ENCODE measurements at regions not wholly inside any gene's neighbourhood (a gene's known extent, or its start where the extent isn't known, plus 50 kb on each side); places are given as distances from the start of the nearest gene placed in this dataset.

DNA sequence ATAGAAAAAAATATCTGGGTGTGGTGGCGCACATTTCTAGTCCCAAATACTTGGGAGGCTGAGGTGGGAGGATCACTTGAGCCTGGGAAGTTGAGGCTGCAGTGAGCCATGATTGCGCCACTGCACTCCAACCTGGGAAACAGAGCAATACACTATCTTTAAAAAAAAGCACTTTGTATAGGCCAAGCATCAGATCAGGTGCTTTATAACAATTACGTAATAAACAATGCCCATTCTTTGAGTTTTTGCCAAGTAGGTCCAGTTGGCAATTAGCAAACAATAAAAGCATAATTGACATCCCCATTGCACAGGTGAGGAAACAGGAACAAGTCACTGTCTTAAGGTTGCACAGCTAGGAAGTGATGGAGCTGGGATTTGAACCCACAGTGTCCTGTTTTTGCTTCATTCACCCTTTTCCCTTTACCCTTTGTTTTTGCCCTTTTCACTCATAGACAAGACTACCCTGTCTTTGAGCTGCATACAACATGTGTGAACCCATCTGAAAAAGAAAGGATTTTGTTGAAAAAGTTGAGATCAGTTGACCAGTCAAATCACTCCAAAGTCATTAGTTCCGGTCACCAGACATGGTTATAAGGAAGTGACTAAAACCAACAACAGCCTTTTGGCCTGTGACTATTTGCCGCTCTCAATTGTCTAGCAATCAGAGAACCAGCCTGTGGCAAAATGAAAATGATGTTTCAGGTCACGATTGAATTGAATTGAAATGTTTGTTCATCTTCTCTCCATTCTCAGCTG is 303.6 kb downstream of the TFAP2C start:
- DNase-seq = no peak

DNA sequence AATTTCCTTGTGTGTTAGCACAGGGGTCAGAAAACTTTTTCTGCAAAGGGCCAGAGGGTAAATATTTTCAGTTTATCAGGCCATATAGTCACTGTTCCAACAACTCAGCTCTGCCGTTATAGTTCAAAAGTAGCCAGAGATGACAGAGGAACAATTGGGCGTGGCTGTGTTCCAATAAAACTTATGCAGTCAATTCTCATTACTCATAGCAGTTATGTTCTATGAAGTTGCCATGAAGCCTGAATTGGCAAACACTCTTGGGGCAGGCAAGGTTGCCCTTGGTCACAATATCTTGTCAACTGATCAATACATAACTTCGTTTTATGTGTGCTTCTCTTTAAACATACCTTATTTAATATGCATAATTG is 304.2 kb downstream of the TFAP2C start:
- DNase-seq = no peak

DNA sequence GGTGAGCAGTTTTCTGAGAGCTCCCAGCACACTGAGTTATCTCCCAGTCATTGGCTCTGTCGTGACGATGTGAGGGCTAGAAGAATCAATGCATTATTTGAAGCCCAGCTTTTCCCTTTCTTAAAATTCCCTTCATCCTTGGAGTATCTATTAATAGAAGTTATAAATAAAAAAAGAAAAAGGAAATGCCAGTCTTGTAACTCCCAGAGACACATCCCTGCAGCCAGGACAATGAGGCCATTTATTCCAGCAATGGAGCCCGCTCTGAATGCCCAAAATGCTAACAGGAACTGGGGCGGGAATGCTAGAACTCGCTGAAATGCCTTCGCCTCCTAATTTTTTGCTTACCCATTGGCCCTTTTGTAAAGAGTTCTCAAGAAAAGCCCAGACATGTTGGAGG is 305.8 kb downstream of the TFAP2C start:
- no peak for DNase-seq

DNA sequence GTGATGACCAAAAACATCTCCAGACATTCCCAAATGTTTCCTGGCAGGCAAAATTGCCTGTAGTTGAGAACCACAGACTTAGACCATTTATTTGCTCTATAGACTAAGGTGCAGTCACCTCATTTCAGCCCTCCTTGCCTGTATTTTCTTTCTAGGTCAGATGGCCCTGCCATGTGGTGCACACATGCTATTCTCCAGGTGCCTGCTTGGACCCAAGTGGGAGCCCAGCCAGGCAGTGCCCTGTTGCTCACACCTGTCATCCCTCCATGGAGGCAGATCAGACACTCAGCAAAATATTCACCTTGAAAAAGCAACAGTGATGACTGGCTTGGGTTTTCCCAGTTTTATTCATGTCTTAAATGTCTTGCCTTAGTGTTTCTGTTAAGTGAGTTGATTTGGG is 311.4 kb downstream of the TFAP2C start:
- no peak for DNase-seq

DNA sequence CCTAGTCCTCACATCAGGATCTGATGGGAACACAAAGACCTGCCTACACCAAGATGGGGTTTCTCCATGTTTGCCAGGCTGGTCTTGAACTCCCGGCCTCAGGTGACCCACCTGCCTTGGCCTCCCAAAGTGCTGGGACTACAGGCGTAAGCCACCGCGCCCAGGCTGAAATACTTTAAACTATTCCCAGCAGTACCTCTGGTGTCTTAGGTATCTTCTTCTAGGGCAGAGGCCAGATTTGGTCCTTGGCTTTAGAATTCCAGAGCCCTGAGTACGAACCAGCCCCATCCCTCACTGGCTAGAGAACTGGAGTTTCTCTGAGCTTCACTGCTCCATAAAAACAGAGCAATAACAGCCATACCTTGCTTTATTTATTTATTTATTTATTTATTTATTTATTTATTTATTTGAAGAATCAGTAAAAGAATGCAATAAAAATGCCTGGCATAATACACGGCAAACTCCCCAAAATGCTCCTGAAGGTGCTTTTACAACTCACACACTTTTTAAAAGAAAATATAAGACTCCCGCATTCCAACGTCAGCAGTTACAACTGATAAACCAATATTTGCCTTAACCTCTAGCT is 312.1 kb downstream of the TFAP2C start:
- DNase-seq = no peak

DNA sequence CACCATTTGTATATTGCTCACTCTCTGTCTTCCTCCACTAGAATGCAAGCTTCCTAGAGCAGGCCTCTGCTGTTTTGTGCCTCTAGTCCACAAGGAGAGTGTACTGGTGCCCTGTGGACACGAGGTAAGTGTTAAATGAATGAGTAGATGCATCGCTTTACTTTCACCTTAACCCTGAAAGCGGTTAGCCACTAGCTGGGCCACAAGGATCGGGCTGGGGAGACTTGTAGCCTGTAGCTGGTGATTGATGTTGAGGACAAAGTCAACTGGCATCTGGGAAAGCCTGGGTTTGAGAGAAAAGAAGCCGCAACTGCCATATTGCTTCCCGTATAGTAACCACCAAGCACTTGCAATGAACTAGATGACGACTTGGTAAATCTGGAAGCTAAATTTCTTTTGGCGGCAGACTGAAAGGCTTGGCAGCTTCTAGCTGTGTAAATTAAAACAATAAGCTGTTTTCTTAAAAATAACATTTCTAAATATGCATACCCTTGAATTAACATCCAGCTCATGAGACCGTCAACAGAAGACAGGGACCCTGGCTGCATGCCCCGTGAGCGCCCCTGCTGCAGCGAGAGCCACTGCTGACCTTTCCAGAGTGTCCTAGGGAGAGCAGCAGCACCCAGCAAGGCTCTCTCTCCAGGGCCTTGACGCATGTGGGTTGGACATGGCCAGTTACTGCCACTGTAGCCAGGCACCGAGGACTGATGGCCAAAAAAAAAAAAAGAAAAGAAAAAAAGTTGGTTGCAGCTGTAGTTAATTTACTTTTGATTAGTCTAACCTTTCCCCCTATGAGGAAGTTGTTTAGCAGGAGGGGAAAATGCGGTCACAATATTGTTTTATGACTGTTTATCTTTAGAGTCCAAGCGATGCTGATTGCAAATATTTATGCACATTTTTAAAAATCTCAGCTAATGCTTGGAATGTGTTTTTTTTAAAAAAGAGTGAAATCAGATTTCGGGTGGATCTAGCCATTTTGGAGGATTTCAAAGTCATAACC is 315.1 kb downstream of the TFAP2C start:
- DNase-seq = no peak

DNA sequence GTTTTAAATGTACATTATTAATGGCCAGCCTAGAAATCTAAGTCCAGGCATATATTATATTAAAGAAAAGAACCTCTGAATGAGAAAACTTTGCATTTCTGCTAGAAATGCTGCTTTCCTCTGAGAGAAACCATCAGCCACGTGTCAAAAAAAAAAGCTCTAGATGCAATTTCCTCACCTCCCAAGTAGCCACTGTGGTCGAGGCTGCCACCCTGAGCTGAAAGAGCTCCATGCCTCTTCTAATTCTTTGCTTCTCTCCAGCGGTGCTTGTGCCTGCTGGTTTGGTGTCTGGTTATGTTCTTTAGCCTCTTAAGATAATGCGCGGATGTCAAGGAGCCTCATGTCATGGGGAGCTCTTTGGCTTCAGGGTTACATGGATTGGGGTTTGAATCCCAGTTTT is 316.0 kb downstream of the TFAP2C start:
- no peak for DNase-seq

DNA sequence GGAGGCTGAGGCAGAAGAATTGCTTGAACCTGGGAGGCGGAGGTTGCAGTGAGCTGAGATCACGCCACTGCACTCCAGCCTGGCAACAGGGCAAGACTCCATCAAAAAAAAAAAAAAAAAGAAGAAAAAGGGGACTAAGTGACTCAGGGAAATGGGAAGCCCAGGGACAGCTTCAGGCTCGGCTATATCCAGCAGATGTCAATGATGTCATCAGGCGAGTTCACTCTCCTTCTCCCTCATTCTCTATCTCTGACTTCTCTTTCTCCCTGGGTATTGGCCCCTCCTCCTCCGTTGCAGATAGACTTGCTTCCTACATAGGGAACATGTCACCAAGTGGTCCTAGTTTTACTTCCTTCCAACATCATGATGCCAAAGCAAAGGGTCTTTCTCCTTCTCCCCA is 316.8 kb downstream of the TFAP2C start:
- no peak for DNase-seq

DNA sequence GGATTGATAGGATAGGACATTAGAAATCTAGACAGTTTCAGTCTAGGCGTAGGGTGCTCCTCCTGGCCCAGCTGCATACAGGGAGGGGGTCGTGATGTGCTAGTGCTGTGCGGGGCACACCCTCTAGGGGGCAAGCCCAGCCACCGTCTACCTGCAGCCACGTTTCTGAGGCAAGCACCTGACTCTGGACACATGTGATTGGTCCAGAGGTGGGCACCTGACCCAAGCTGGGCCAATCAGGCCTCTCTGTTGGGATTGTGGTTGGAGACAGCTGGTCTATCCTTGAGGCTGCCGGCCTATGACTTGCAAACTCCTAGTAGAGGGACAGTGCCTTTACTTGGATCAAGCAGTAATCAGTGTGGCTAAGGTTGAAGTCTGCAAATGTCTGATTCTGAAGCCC is 317.1 kb downstream of the BMP7 start:
- no peak for DNase-seq

DNA sequence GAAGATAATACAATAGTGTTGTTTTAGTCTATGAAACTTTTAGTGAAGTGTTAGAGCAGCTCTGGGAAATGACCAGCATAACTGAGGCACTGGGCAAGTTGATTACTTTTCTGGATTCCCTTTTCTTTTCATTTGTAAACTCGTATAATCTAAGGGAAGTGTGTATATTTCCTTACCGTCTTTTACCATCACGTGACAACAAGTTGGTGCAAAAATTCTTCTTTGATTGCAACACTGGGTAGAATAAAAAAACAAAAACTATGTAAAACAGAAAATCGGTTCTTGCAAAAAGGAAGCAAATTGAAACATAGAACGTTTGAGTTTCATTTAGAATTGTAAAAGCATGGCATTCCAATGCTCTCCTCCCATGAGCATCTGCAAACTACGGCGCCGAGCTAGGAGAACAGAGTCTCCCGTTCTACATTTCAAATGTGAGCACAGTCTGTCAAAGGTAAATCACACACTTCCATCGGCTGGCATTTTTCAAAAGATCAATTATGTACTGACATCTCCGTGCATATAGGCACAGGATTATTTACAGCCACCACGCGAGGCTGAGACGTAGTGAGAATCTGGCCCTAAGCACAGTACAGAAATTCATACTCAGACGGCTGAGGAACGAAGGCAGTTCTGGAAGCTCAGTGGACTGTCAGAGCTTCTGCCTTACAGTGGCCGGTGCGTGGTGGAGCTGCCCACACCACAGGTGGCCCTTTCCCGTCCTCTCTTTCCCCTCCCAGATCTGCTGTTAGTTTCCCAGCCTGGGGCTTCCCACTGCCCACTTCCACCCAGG is 314.0 kb downstream of the BMP7 start:
- DNase-seq = no peak

DNA sequence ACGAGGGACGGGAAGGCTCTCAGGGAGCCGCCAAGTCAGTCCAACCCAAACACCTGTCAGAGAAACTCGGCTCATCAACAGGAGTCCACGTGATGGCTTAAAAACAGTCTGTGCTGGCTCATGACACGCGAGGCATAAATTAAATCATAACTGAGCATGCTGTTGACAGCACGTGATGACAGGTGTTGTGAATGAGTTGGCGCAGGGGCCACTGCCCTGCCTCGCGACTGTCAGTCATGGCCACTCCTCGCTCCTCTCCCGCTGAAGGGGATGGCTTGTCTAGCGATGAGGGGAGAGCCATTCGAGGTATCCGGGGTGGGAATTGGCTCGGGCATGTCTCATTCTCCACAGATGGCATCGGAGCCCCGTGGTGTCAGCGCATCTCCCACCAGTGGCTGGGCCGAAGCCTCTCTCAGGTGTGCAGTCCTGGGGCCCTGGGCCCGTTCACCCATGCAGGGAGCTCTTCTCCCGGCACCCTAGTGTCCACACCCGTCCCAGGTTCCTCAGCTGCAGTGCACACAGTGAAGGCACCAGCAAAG is 313.3 kb downstream of the BMP7 start:
- no peak for DNase-seq

DNA sequence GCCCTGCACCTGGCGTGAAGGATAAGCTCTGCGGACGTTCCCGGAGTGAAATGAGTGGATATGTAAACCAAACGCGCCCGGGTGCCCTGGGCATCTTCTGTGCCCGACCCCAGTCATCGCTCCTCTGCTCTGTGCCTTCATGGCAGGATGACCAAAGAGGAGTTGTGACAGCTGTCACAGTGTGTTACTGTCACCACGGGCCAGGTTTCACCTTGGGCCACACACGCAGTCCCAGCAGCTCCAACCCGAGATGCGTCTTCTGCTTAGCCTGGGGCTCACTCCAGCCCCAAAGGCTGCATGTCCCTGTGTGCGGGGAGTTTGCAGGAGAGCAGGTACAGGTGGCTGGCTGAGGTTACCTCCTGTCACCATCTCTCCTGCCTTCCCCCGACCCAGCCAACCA is 311.6 kb downstream of the BMP7 start:
- no peak for DNase-seq

DNA sequence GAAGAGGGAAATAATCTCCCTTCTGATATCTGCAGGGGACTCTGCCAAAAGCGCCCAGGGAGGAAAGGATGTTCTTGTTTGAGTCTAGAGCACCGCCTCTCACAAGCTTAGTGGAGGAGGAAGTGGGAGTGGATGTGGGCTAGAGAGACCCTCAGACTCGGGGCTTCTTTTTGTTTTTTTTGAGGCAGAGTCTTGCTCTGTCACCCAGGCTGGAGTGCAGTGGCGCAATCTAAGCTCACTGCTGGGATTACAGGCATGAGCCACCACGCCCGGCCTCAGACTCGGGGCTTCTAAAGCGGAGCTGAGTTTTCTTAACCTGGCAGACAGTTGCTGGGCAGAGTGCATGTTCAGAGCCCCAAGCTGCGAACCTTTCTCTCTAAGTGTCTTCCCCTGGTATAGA is 310.8 kb downstream of the BMP7 start:
- no peak for DNase-seq

DNA sequence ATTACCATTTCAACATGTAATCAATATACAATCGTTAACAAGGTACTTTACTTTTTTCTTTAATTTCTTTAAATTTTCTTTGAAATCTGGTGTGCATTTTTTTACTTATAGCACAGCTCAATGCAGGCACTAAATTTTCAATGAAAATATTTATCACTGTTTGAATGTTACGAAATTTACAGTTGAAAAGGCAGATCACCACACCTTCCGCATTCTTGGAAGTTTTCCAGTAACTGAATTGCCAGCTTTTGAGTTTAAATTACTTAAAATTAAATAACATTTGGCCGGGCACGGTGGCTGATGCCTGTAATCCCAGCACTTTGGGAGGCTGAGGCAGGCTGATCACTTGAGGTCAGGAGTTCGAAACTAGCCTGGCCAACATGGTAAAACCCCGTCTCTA is 309.9 kb downstream of the BMP7 start:
- DNase-seq = no peak

DNA sequence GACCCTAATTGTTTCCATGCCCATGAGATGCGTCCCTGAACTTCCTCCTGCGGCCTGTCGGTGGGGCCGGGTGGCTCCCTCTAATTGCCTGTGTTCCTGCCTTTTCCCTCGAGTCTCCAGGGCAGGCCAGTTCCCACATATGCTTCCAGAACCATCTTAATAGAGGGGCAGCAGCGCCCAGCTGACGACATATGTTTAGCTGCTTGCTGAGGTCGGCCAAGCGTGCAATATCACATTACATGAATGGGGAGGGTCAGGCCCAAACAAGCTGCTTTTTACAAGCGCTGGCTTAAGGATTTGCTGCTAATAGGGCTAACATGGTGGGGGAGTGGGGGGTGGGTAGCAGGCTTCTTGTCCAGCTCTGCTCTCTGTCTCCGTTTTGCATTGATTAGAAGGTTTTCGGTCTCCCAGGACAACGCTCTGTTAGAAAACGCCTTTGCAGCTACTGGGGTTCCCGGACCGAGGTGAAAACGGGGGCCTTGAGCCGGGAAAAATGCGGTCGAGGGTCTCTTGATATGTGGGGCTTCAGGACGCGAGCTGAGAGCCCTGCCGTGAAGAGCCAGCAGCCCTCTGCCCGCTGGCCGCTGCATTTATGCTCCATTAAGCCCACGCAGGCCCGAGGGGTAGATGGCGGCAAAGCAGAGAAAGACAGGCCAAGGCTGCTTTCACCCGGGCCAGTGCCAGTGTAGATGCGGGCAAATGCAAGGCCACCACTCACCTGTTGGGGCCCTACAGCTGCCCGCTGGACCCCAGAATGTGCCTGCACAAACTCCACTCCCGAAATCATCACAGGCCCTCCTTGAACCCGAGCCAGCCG is 308.5 kb downstream of the BMP7 start:
- peak; percentile 28 for DNase-seq

DNA sequence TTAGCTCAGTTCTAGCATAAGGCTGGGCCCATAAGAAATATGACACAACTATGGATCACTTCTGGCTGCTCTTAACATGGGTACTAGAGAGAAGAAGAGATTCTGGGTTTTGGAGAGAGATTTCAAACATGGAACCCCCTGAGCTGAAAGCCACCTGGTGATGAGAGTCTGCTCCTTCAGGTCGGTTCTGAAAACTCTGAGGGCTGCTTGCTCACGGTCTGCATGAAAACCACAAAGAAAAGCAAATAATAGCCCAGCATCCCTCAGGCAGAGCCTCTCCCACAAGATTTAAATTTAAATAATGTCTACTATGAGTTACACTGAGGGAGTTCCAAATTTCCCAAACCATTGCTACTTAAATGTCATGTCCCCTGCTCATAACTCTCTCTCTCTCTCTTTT is 301.5 kb downstream of the BMP7 start:
- no peak for DNase-seq

DNA sequence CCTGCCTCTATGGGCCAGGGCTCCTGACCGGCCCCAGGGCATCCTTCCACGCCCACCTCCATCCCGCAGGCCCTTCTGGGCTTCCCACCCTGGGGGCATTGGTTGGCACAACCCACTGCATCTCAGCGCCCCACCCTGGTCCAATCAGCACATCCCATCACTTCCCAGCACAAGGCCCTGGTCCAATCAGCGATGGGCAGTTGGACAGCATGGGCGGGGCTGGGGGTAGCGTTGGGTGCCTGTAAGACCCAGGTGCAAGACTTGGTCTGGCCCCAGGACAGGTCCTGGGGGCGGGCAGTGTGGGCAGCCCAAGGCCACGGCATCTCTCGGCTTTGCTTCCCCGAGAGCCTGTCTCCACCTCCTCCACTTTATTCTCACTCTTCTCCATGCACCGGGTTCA is 298.5 kb downstream of the BMP7 start:
- DNase-seq = no peak

DNA sequence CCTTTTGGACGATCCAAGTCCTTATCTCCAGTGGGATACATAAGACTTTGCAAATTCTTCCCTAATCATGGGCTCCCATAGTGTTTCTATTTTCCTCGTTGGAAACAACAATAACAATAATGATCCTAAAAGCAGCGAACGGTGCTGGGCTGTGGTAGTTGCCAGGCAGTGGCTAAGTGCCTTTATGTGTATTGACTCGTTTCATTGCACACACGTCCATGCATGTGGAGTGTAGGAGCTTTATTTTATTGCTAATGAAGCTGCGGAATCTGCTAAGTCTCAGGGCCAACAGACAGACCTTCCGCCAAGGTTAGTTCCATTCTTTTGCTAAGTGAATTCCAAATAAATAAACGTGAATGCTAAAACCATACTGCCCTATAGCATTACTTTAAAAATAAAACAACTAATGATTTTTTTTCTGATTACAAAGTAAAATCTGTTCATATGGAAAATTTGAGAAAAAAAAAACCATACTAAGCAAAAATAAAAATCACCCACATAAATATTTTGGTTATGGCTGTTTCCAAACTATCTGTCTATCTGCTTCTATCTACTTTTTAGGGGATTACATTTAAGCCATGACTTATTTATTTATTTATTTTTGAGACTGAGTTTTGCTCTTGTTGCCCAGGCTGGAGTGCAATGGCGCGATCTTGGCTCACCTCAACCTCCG is 297.9 kb downstream of the BMP7 start:
- DNase-seq = no peak

DNA sequence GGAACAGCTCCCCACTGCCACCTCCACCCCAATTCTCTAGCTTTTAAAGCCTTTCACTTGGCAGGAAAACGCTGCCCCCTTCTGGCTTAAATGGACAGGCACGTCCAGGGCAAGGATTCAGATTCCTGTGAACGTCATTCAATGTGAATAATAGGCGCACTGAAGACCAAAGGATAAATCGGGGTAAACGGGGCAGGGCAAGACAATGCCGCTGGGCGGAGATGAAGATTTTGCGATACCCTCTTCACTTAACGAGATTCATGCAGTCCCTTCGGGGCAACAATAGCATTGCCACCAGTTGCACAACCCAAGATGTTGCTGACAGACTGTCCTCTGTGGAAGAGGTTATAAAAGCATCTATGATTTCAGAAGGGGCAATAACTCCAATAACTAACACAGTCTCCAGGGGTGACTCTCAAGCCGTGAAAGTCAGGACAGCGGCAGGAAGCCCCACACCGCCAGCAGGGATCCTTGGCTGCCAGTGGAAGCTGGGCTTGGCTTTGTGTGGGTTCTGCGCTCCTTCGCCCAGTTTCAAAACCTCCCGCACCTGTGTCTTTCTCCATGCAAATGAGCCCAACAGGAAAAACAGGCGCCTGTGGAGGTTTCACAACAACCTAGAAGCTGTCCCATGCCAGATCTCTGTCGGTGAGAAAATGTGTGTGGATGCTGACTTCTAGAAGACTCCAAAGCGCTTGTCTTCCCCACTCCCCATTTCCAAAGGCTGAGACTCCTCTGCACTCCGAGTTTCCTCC is 291.8 kb downstream of the BMP7 start:
- peak; percentile 14 for DNase-seq

DNA sequence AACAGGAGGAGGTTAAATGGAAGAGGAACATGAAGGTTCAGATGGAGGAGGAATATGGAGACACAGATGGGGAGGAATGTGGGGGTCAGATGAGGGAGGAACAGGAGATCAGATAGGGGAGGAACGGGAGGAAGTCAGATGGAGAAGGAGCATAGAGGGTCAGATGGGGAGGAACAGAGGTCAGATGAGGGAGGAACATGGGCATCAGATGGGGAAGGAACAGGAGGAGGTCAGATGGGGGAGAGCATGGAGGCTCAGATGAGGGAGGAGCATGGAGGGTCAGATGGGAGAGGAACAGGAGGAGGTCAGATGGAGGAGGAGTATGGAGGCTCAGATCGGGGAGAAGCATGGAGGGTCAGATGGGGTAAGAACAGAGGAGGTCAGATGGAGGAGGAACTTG is 290.6 kb downstream of the BMP7 start:
- no peak for DNase-seq

DNA sequence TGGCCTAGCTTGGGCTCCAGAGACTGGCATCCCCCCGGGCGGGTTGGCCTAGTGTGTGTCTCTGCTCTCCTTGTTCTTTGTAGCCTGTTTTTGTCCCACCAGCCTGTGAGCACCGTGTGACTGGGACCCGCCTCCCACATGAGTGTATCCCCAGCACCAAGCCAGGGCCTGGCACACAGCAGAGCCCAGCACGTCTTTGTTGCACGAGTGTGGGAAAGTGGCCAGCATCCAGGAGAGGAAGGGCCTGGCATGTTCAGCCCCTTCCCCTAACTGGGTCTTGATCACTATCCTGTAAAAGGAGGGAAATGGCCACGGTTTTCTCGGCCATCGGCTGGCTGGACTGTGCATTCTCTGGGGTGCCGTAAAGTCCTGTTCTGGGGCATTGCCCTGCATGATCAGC is 290.1 kb downstream of the BMP7 start:
- no peak for DNase-seq

Measured in DMS53 (cell line).